ENCODE measurements at regions not wholly inside any gene's neighbourhood (a gene's known extent, or its start where the extent isn't known, plus 50 kb on each side); places are given as distances from the start of the nearest gene placed in this dataset.

- ATAC-seq: no peak
Observed at GRCh38 chr4:188826393-188826792, 687.2 kb downstream of the TRIML1 start.

GRCh38 chr4:188839704-188840103 lies 700.5 kb downstream of the TRIML1 start:
- ATAC-seq (no peak), DNase-seq (ENCODE audit: missing footprints) (no peak)
- intact Hi-C loops (cut with DNase I): no loop called here

More at GRCh38 chr4:188826393-188826792, 687.2 kb downstream of the TRIML1 start:
- no peak for DNase-seq (ENCODE audit: missing footprints)
- intact Hi-C loops (cut with DNase I): no loop called here

- ATAC-seq (no peak), DNase-seq (ENCODE audit: missing footprints) (no peak)
- intact Hi-C loops (cut with DNase I): no loop called here
Observed at GRCh38 chr4:188841523-188841922, 702.3 kb downstream of the TRIML1 start.

GRCh38 chr4:188854436-188854835 lies 715.2 kb downstream of the TRIML1 start:
- intact Hi-C loops (cut with DNase I): no loop called here
- DNase-seq (ENCODE audit: missing footprints): no peak
- ATAC-seq: no peak

- DNase-seq (ENCODE audit: missing footprints) (no peak), ATAC-seq (no peak)
- intact Hi-C loops (cut with DNase I): no loop called here
Observed at GRCh38 chr4:188858696-188859095, 719.5 kb downstream of the TRIML1 start.

GRCh38 chr4:188864741-188865140 lies 725.5 kb downstream of the TRIML1 start:
- ATAC-seq (no peak), DNase-seq (ENCODE audit: missing footprints) (no peak)
- intact Hi-C loops (cut with DNase I): no loop called here

GRCh38 chr4:188867796-188868195 lies 728.6 kb downstream of the TRIML1 start:
- intact Hi-C loops (cut with DNase I): no loop called here
- ATAC-seq (no peak), DNase-seq (ENCODE audit: missing footprints) (no peak)

GRCh38 chr4:188869581-188869980 lies 730.3 kb downstream of the TRIML1 start:
- DNase-seq (ENCODE audit: missing footprints): no peak
- no peak for ATAC-seq
- intact Hi-C loops (cut with DNase I): no loop called here

GRCh38 chr4:188872809-188873208 lies 733.6 kb downstream of the TRIML1 start:
- DNase-seq (ENCODE audit: missing footprints) (no peak), ATAC-seq (no peak)
- intact Hi-C loops (cut with DNase I): no loop called here

- intact Hi-C loops (cut with DNase I): no loop called here
- ATAC-seq (no peak), DNase-seq (ENCODE audit: missing footprints) (no peak)
Observed at GRCh38 chr4:188876881-188877280, 737.6 kb downstream of the TRIML1 start.

- intact Hi-C loops (cut with DNase I): no loop called here
- ATAC-seq (no peak), DNase-seq (ENCODE audit: missing footprints) (no peak)
Observed at GRCh38 chr4:188879598-188879997, 740.4 kb downstream of the TRIML1 start.

GRCh38 chr4:188887905-188888304 lies 748.7 kb downstream of the TRIML1 start:
- intact Hi-C loops (cut with DNase I): no loop called here
- no peak for DNase-seq (ENCODE audit: missing footprints)
- no peak for ATAC-seq

GRCh38 chr4:188892837-188893236 lies 753.6 kb downstream of the TRIML1 start:
- DNase-seq (ENCODE audit: missing footprints) (no peak), ATAC-seq (no peak)
- intact Hi-C loops (cut with DNase I): no loop called here

- DNase-seq (ENCODE audit: missing footprints) (no peak), ATAC-seq (no peak)
- intact Hi-C loops (cut with DNase I): no loop called here
Observed at GRCh38 chr4:188903986-188904385, 764.7 kb downstream of the TRIML1 start.

- DNase-seq (ENCODE audit: missing footprints) (no peak), ATAC-seq (no peak)
- intact Hi-C loops (cut with DNase I): no loop called here
Observed at GRCh38 chr4:188904617-188905016, 765.4 kb downstream of the TRIML1 start.

GRCh38 chr4:188905248-188905647 lies 766.0 kb downstream of the TRIML1 start:
- peak; percentile 62 for DNase-seq (ENCODE audit: missing footprints)
- no peak for ATAC-seq
- intact Hi-C loops (cut with DNase I): no loop called here

- no peak for ATAC-seq
- intact Hi-C loops (cut with DNase I): no loop called here
- DNase-seq (ENCODE audit: missing footprints): no peak
Observed at GRCh38 chr4:188911199-188911598, 772.0 kb downstream of the TRIML1 start.

GRCh38 chr4:188911707-188912106 lies 772.5 kb downstream of the TRIML1 start:
- DNase-seq (ENCODE audit: missing footprints): no peak
- ATAC-seq: no peak
- intact Hi-C loops (cut with DNase I): no loop called here

- DNase-seq (ENCODE audit: missing footprints) (no peak), ATAC-seq (no peak)
- intact Hi-C loops (cut with DNase I): no loop called here
Observed at GRCh38 chr4:188915175-188915574, 775.9 kb downstream of the TRIML1 start.

- no peak for DNase-seq (ENCODE audit: missing footprints)
- ATAC-seq: no peak
- intact Hi-C loops (cut with DNase I): no loop called here
Observed at GRCh38 chr4:188918787-188919186, 779.5 kb downstream of the TRIML1 start.

- intact Hi-C loops (cut with DNase I): no loop called here
- DNase-seq (ENCODE audit: missing footprints) (no peak), ATAC-seq (no peak)
Observed at GRCh38 chr4:188930822-188931221, 791.6 kb downstream of the TRIML1 start.

Data from Right ventricle myocardium inferior (tissue), 1 donor.